SKM-1 (cell line): ENCODE measurements at regions not wholly inside any gene's neighbourhood (a gene's known extent, or its start where the extent isn't known, plus 50 kb on each side); places are given as distances from the start of the nearest gene placed in this dataset.
"Not testable (repeated sequence)": the region's sequence is repeated elsewhere in the genome, so short reads cannot be mapped to it uniquely, and the experiment has no call there.

Experiments used
- DNase-seq: peaks from one replicate; lab custom pipeline; 2025; ENCODE audit not compliant: unreplicated experiment; lab: John Stamatoyannopoulos, UW

DNA sequence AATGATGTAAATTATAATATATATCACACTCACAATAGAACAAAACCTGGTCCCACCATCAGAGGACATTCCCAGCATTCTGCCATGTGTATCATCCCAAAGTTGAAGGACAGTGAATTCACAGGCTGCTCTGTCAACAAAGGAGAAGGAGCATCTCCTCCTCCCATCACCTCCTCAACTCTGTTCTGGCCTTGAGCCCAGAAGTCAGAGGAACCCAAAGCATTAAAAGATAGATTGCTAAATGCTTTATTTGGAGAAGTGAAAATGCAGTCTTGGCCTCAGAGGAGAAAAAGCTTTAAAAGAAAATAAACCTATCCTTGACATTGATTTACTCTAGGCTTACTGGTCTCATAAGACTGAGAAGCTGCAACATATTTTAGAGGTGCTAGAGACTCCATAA, 268.8 kb upstream of the RASGEF1B start:
- DNase-seq = no peak

DNA sequence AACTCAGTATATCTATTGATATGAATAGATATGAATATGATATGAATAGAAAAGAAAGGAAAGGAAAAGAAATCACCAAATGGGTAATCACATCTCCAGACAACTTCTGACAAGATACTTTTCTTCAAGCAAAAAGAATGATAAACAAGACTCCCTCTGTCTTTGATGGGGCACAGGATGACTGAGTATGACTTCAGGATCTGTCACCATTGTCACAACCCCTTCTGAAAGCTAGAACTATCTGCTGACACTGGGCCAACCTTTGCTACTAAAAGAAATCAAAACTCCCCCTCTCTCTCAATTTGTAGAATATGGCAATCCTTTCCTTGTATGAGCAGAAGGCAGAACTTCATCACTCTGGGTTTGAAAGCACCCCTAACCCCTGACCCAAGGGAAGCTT, 267.2 kb upstream of the RASGEF1B start:
- DNase-seq = no peak

DNA sequence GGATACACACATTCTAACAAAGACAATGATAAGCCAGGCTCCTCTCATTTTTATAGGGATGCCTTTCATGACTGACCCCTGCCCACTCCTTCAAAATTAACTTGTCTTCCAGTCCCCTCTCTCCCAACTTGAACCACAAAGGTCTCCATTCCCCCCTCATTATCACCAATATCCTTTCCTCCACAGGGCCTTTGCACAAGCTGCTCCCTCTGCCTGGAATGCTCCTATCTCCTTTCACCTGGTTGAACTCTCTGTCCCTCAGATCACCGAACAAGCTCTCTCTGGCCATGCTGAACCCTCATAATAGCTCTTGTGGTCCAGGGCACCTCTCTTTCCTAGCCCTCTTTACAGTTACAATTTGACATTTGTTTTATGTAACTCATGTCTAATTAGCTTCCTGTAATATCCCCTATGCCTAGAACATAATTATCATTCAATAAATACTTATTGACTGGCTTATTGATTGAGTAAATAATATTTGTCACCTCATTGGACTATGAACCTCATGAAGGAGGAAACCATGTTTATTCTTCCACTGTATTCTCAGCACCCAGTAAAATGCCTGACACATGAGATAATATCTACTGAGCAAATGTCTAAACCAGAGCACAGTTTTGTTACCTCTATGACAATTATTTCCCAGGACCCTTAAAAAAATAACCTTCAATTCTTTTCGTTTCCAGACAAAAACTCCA, 266.3 kb upstream of the RASGEF1B start:
- no peak for DNase-seq

DNA sequence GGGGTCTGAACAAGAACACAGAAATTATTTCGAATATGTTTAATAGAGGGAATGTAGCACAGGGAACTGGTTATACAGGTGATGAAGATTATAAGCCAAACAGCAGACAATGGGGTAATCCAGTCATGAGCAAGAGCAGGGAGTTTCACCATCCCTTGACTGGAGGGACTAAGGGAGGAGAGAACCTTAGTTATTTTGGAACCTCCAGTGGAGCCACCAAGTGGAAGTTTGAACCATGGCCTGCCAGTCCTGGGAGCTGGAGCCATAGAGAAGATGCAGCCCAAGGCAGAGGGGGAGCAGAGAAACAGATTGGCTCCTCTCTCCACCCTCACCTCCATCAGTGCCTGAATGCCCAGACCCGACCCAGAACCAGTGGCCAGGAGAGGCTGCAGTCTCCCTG, 264.6 kb upstream of the RASGEF1B start:
- no peak for DNase-seq

DNA sequence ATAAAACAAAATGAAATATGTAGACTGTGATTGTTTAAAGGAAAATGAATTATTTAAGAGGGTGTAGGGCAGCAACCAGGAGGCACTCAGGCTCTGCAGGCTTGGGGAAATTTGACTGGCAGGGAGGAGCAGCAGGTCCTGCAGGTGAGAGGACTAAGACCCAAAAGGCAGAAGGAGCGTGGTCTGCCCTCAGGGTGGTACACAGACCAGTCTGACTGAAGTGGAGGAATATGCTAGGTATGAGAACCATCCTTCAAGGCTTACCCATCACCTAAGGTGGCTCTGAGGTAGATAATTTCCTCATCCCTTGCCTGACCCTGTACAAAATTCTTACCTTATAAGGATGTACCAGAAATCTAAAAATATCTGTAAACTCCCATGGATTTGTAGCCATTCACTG, 261.3 kb upstream of the RASGEF1B start:
- DNase-seq = no peak

DNA sequence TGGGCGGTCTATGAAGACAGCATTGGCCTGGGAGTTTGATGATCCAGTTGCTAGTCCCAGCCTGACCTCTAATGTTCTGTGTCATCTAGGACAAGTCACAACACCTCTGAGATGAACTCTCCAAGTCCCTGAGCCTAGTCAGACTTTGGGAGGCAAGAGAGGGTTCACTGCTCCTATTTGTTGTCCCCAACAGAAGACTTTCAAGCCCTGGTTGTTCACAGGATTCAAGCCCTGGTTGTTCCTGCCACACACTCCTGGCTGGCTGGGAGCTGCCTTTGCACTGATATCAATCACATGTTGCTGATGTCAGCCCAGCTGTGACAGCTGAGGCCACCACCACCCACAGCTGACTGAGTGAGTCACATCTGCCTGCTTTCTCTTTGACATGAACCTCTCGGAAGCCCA, 253.2 kb upstream of the RASGEF1B start:
- no peak for DNase-seq

DNA sequence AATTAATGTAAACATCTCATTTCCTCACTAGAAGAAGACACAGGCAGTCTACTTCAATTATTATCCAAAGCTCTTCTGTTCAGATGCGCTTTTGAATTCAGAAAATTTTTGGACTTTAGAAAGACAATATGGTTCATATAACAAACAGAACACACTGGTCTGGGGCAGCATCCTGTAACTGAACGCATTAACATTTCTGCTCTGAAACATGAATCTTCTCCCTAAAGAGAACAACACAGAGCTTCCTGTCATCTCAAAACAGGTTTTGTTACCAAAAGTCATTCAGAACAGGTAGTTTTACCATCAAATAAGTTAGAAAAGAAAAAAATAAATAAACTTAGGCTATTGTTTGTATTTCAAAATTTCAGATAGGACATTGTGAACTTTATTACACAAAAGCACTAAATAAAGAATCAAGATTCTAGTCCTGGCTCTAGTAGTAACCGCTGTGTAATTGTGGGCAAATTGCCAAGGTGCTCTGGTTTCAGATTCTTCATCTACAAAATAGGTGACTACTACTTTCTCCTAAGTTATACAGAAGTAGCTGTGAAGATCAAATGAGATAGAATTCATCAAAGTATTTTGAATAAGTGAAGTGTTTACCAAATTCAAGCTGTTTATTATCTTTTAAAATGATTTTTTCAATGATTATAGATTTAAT, 252.3 kb upstream of the RASGEF1B start:
- no peak for DNase-seq

DNA sequence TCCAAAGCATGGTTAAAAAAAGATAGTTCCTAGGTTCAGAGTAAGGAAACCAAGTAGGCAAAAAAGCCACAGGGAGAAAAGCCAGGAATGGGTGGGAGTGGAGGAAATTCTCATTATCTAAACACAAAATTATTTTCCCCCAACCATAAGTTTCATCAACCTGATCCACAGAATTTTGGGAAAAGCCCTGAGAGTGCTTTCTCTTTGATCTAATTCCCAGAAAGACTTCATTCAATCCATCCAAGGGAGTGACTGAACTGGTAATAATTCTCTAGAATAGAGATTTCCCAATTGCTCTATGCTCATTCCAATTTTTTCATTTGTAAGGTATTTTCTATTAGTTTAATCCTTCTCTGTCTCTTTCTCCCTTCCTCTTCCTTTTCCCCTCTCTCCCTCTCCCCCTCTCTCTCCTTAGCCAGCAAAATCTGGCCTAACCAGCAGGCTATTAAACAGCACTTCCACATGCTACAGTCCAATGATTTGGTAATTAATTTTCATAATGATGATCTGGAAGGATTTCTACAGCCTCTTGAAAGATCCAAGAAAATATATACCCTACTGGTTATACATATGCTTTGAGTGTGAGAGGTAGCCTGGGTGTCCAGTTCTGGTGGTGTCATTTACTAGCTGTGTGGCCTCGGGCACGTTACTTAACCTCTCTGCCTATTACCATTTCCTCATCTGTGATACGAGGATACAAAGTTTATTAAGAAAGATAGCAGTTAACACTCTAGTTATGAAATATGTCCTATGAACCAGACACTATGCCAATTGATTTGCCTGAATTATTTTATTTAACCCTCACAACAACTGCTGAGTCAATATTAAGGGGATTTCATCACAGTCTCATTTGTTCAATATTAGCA, 251.5 kb upstream of the RASGEF1B start:
- DNase-seq = no peak

DNA sequence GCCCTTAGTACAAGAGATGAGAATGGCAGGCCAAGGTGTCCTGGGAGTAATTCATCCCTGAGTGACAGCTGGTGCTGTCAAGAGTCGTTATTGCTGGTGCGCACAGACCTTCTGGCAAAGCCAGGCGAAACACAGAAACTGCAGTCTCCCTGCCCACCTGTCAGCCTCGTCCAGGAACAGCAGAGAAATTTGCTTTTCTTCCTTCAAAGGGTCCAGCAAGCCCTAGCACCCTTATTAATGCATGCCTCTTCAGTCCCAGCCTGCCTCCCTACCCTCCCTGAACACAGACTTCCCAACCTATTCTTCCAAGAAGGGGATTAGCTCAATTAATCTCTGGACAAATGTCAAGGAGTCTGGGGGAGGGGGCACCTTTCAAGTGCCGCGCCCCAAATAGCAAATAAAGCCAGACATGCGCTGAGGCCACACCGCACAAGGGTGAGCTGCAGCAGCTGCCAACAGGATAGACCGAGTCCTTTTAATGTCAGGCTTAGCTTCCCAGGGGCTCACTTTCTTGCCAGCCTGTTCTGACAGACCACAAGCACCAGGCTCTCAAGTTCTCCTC, 250.7 kb upstream of the RASGEF1B start:
- DNase-seq = no peak

DNA sequence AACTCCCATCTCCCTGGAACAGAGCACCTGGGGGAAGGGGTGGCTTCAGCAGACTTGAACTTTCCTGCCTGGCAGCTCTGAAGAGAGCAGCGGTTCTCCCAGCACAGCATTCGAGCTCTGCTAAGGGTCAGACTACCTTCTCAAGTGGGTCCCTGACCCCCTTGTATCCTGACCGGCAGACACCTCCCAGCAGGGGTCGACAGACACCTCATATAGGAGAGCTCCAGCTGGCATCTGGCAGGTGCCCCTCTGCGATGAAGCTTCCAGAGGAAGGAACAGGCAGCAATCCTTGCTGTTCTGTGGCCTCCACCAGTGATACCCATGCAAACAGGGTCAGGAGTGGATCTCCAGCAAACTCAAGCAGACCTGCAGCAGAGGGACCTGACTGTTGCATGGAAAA, 244.1 kb upstream of the RASGEF1B start:
- no peak for DNase-seq

DNA sequence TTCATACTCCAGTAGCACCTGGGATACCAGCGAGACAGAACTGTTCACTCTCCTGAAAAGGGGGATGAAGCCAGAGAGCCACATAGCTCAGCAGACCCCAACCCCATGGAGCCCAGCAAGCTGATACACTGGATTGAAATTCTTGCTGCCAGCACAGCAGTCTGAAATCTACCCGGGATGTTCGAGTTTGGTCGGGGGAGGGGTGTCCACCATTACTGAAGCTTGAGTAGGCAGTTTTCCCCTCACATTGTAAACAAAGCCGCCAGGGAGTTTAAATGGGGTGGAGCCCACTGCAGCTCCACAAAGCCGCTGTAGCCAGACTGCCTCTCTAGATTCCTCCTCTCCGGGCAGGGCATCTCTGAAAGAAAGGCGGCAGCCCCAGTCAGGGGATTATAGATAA, 243.7 kb upstream of the RASGEF1B start:
- not testable (repeated sequence) for DNase-seq

DNA sequence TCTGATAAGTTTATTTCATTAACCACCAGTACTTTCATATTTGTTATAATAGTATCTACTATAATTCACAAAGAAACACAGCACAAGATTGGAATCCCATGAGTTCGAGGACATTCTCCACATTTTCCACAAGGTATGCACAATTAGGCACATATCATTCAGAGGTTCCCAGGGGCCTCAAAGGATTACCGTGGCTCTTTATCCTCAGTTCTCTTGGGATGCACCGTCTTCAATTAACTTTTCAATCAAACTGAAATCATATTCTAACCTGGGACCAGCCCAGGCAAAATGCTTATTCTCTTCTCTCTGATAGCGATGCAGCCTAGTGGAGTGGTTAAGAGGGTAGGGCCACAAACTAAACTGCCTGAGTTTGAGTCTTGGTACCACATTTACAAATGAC, 242.6 kb upstream of the RASGEF1B start:
- DNase-seq = no peak

DNA sequence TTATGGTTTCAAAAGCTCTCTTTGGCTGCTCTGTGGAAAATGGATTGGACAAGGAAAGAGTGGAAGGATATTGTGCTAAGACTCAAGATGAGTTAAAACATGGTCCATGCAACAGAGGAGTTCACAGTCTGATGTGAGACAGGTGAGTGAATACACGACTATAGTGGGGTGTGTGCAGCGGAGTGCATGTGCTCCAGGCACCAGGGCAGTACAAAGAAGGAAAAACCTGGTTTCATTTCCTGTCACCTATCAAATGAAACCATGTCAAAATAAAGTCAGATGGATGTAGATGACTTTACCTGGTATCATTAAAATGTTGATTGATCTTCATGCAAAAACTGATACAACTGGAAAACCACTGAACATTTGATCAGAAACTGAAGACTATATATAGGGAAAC, 241.0 kb upstream of the RASGEF1B start:
- no peak for DNase-seq

DNA sequence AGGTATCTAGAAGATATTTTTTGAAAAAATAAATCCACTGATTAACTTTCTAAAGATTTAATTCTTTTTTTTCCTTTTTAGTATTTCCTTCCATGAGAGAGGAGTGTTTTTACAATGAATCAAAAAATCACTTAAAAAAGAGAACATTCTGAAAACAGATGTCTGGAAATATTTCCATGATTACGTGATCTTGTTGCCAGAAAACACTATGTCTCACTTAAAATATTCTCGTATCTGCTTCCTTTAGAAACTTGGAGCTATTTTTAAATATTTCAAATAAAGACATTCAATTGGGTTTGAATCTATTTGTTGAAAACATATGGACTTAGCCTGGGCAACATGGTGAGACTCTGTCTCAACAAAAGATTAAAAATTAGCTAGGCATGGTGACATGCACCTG, 232.8 kb upstream of the RASGEF1B start:
- no peak for DNase-seq

DNA sequence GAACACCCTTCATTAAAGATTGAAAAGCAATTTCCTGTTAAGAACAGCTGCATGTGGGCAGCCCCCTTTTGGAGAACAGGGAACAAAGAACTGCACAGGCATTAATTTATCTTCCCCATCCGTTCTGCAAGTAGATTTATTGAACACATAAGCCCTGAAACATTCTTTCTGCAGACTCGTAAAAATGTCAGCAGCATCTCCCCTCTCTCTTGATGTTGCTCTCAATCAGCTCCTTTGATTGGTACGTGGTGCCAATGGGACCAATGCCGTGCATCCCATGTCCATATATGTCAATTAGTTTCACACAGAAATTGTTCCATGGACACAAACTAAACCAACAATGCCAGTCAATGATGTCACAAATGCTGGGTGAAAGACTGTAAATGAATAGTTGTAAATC, 228.5 kb upstream of the RASGEF1B start:
- no peak for DNase-seq

DNA sequence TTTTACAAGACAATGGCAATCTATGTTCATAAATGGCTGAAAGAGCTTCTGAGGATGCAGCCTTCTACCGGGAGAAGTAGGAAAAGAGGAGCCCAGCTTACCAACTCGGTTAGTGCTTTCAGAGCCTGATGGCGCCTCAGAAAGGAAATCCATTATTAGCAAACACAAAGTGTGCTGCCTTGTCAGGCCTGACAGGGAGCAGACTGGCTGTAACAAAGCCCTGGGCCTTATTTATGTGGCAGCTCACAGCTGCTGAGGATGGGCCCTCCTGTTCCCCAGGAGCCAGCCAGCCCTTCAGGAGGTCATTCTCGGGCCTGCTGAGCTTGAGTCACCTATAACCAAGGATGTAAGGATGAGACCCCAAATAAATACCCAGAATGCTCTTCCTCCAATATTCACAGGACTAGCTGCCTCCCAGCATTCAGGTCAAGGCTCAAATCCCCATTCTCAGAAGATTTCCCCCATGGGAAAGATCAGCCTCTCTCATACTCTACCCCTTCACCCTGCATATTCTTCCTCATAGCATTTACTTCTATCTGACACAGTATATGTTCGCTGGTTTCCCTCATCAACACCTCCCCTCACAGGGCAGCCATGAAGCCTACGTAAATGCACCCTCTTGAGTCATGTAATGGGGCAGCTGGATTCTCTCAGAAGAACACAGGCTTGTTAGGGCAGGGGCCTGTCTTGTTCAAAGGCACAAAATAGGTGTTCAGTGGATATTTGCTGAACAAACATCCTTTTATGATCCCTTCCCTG, 227.0 kb upstream of the RASGEF1B start:
- no peak for DNase-seq

DNA sequence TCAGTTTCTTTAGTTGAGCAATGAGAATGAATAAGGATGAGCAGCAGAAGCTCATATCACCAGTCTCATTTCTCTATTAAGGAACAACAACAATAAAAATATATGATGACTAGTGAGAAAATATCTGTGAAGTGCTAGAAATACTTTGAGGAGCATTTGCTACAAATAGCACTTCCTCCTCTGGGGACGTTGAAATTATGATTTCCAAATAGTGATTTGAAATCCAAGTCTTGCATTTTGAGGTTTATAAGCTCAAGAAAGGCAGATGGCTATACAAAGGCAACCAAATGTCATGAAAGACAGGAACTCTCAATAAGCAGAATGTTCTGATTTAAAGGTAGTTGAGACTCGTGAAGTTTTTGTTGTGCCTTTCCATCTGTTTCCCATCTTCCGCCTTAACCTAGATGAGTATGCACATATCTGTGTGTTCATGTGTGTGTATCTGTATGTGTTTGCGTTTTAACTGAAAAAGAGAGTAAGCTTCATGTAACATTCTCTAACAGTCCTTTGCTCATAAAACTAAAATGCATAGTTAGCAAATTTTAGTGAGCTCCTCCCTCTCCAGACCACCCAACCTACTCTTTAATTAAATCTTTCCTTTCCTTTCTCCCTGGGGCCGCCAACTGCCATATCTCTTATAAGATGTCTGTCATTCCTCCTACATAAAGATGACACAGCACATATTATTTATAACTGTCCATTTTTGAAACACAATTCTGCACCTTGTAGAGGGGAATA, 222.6 kb upstream of the RASGEF1B start:
- no peak for DNase-seq

DNA sequence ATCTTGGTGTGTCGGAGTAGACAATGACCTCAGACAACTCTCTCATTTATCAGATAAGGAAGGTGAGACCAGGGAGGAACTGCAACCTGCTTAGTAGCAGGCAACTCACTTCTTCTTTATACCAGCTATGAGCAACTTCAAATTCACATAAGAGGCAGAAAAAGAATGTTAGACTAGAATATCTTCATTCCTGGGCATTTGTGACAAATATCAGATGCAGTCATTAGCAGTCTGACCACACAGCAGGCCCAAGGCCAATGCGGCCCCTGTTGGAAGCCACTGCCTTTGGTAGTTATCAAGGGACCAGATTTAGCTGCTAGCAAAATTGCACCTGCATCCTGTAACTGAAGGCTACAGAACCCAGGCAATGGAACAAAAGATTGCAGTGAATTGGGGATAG, 219.2 kb upstream of the RASGEF1B start:
- DNase-seq = no peak

DNA sequence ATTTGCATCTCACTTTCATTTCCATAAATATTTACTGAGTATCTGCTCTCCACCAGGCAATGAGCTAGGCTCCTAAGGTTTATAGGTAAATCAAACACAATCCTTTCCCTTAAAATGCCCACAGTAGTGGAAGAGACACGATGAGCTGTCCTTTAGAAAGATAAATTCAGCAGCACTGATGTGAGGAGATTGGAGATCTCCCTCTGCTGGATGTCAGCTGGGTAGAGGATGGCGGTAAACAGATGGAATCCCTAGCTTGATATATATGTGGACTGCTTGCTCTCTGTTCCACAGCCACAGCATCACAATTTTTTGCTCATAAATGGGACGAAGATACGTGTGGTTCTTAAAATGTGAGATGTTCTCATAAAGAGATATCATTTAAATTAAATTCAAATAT, 216.4 kb upstream of the RASGEF1B start:
- no peak for DNase-seq

DNA sequence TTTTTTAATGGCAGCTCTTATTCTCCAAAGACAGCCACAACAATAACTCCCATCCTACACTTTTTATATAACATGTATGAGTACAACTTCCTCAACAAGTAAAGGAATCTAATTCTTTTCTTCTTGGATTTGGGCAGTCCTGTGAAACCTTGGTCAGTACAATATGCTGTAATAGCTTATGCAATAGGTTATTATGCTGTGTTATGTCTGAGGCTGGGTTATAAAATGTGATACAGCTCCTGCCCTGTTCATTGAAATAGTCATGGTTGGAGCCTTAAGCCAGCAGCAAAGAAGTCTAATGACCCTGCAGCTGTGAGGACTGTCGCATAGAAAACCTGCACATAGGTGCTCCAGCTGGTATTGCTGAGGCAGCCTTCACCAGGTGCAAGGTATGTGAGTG, 215.8 kb upstream of the RASGEF1B start:
- DNase-seq = no peak
